HG03280 (cell line): ENCODE measurements at regions not wholly inside any gene's neighbourhood (a gene's known extent, or its start where the extent isn't known, plus 50 kb on each side); places are given as distances from the start of the nearest gene placed in this dataset.

ENCODE experiments used
- ATAC-seq: cut with Tn5 transposase; IDR thresholded peaks from one replicate; pipeline ENCODE4 v1.9.1; 2021; ENCODE audit warnings: mild to moderate bottlenecking, moderate library complexity; ENCODE audit not compliant: unreplicated experiment

GRCh38 chr2:118222672-118223421 is 134.6 kb downstream of the INSIG2 start:
- ATAC-seq: peak; percentile 59

GRCh38 chr2:118222273-118222594 is 134.0 kb downstream of the INSIG2 start:
- no peak for ATAC-seq

- peak; percentile 70 for ATAC-seq
These were observed 133.4 kb downstream of the INSIG2 start for GRCh38 chr2:118221536-118222272.

- ATAC-seq: no peak
These were observed 131.3 kb downstream of the INSIG2 start for GRCh38 chr2:118219611-118220010.

- ATAC-seq: no peak
These were observed 128.0 kb downstream of the INSIG2 start for GRCh38 chr2:118216224-118216623.

- ATAC-seq: no peak
These were observed 121.5 kb downstream of the INSIG2 start for GRCh38 chr2:118209727-118210126.

- no peak for ATAC-seq
These were observed 119.6 kb downstream of the INSIG2 start for GRCh38 chr2:118207889-118208288.

GRCh38 chr2:118202707-118203303 is 114.5 kb downstream of the INSIG2 start:
- ATAC-seq: peak; percentile 87

GRCh38 chr2:118198268-118198667 is 110.0 kb downstream of the INSIG2 start:
- ATAC-seq: no peak

- peak; percentile 63 for ATAC-seq
These were observed 108.9 kb downstream of the INSIG2 start for GRCh38 chr2:118197011-118197675.

GRCh38 chr2:118190474-118190873 is 102.2 kb downstream of the INSIG2 start:
- no peak for ATAC-seq

GRCh38 chr2:118186858-118187254 is 98.6 kb downstream of the INSIG2 start:
- ATAC-seq: no peak

GRCh38 chr2:118186110-118186857 is 98.0 kb downstream of the INSIG2 start:
- peak; percentile 91 for ATAC-seq

- peak; percentile 82 for ATAC-seq
These were observed 97.2 kb downstream of the INSIG2 start for GRCh38 chr2:118185210-118186109.

- no peak for ATAC-seq
These were observed 95.1 kb downstream of the INSIG2 start for GRCh38 chr2:118183381-118183780.

GRCh38 chr2:118179445-118179844 is 91.2 kb downstream of the INSIG2 start:
- no peak for ATAC-seq

- no peak for ATAC-seq
These were observed 89.6 kb downstream of the INSIG2 start for GRCh38 chr2:118177884-118178283.

GRCh38 chr2:118177318-118177717 is 89.0 kb downstream of the INSIG2 start:
- ATAC-seq: no peak

GRCh38 chr2:118176601-118177000 is 88.3 kb downstream of the INSIG2 start:
- ATAC-seq: no peak

- no peak for ATAC-seq
These were observed 83.3 kb downstream of the INSIG2 start for GRCh38 chr2:118171546-118171945.
